HepG2 (cell line): ENCODE measurements at regions not wholly inside any gene's neighbourhood (a gene's known extent, or its start where the extent isn't known, plus 50 kb on each side); places are given as distances from the start of the nearest gene placed in this dataset.

Experiments used
- ATAC-seq: fragments of 200-7000 bp; cut with Tn5 transposase; 3 replicates; pipeline ENCODE4 v1.9.1; 2020; ENCODE audit warnings: mild to moderate bottlenecking, moderate library complexity
- BruUV-seq: library from RNA; stranded (reverse); fragments of 400-500 nt; replicated peaks from 2 replicates; lab custom pipeline; 2021; lab: Mats Ljungman, UMichigan
- CTCF ChIA-PET: fragments of 300-600 bp; formaldehyde crosslinking; extraction: SDS; loops from one replicate; lab custom pipeline; 2021; ENCODE audit warnings: low total read pairs, inconsistent platforms, low intra/inter-chr PET ratio; lab: Yijun Ruan, JAX
- POLR2A ChIA-PET: fragments of 350-600 bp; sonication (Branson Sonifier 250); formaldehyde crosslinking; loops from one replicate; lab custom pipeline; 2020; ENCODE audit warnings: antibody characterized with exemption, inconsistent platforms; lab: Yijun Ruan, JAX
- DNase-seq: peaks from one replicate; pipeline ENCODE4 v3.0.0-alpha.2; 2015; ENCODE audit warnings: low spot score
- FAIRE-seq: peaks from 3 replicates; lab custom pipeline; 2011; peaks lifted over from hg19 to GRCh38; lab: Jason Lieb, UNC
- H2AFZ ChIP-seq: one replicate; pipeline ENCODE4 v1.6.1; 2011; ENCODE audit warnings: low read length, inconsistent platforms
- H3K27ac ChIP-seq: fragments of 300-600 bp; 3 replicates; pipeline ENCODE4 v1.8.0; 2011; ENCODE audit warnings: mixed run types, mild to moderate bottlenecking, mixed read lengths, low read length, inconsistent platforms; ENCODE audit not compliant: insufficient read depth; ENCODE audit errors: extremely low read length
- H3K27me3 ChIP-seq, 2 experiments: fragments of 200-600 bp in 1 of 2; 2 replicates in 1 of 2; 3 replicates in 1 of 2; pipeline versions ENCODE4 v1.6.0 to v1.8.0; 2011; ENCODE audit warnings: low read length in 2 of 2, mild to moderate bottlenecking in 2 of 2, moderate library complexity in 2 of 2, inconsistent platforms in 1 of 2; ENCODE audit not compliant: insufficient read depth in 2 of 2, control insufficient read depth in 1 of 2
- H3K36me3 ChIP-seq, 2 experiments: fragments of 200-600 bp in 1 of 2; replicated peaks in 1 of 2; 2 replicates in 1 of 2; 3 replicates in 1 of 2; pipeline versions ENCODE4 v1.5.1 to v1.8.0; 2011; ENCODE audit warnings: low read length in 2 of 2, inconsistent platforms in 1 of 2; ENCODE audit not compliant: insufficient read depth in 2 of 2, control insufficient read depth in 1 of 2
- H3K4me1 ChIP-seq: 2 replicates; pipeline ENCODE4 v1.5.1; 2012; ENCODE audit warnings: low read length, inconsistent platforms; ENCODE audit not compliant: insufficient read depth
- H3K4me2 ChIP-seq: 2 replicates; pipeline ENCODE4 v1.6.0; 2011; ENCODE audit warnings: low read depth, low read length, inconsistent platforms
- H3K4me3 ChIP-seq, 3 experiments: fragments of 200-600 bp in 1 of 3; sonication (generic), shearing (Covaris generic) in 1 of 3; replicated peaks in 1 of 3; 2 replicates each; pipeline ENCODE4 v1.5.1; 2011 to 2016; ENCODE audit warnings: low read length in 3 of 3, inconsistent platforms in 2 of 3, low read depth in 2 of 3, mild to moderate bottlenecking in 2 of 3, control low read depth in 1 of 3, mixed read lengths in 1 of 3; ENCODE audit not compliant: insufficient read depth in 1 of 3
- H3K79me2 ChIP-seq: one replicate; pipeline ENCODE4 v1.6.1; 2011; ENCODE audit warnings: low read length, inconsistent platforms; ENCODE audit not compliant: insufficient read depth
- H3K9ac ChIP-seq: 2 replicates; pipeline ENCODE4 v1.6.0; 2011; ENCODE audit warnings: mild to moderate bottlenecking, low read depth, low read length, inconsistent platforms; ENCODE audit not compliant: insufficient read depth
- H3K9me3 ChIP-seq: 2 replicates; pipeline ENCODE4 v1.5.1; 2012; ENCODE audit warnings: mild to moderate bottlenecking, low read length
- H4K20me1 ChIP-seq: 2 replicates; pipeline ENCODE4 v1.6.0; 2011; ENCODE audit warnings: inconsistent platforms, mild to moderate bottlenecking, low read length, moderate library complexity; ENCODE audit not compliant: insufficient read depth
- ARID4A ChIP-seq: sonication (generic); formaldehyde crosslinking; IDR thresholded peaks from 2 replicates; pipeline ENCODE4 v1.5.0; 2020; ENCODE audit warnings: mild to moderate bottlenecking, missing genetic modification reagents, borderline replicate concordance
- DDIT3 ChIP-seq: sonication (generic); formaldehyde crosslinking; IDR thresholded peaks from 2 replicates; pipeline ENCODE4 v1.4.0; 2020; ENCODE audit warnings: mild to moderate bottlenecking, missing genetic modification reagents
- FOXC1 ChIP-seq: sonication (generic); formaldehyde crosslinking; IDR thresholded peaks from 2 replicates; pipeline ENCODE4 v1.8.0; 2022; ENCODE audit warnings: mild to moderate bottlenecking, missing genetic modification reagents, borderline replicate concordance
- HES4 ChIP-seq: sonication (generic); formaldehyde crosslinking; IDR thresholded peaks from 2 replicates; pipeline ENCODE4 v1.9.0; 2021; ENCODE audit warnings: mild to moderate bottlenecking, missing genetic modification reagents, borderline replicate concordance
- HNRNPL ChIP-seq: fragments of 200-400 bp; formaldehyde crosslinking; IDR thresholded peaks from 2 replicates; pipeline ENCODE4 v1.6.1; 2017; ENCODE audit warnings: mild to moderate bottlenecking, low read depth, low read length
- KDM2A ChIP-seq: sonication (generic); formaldehyde crosslinking; IDR thresholded peaks from 2 replicates; pipeline ENCODE4 v1.4.0; 2020; ENCODE audit warnings: low read depth, missing genetic modification reagents, borderline replicate concordance
- MYC ChIP-seq: sonication (generic); formaldehyde crosslinking; IDR thresholded peaks from 2 replicates; pipeline ENCODE4 v1.9.0; 2021; ENCODE audit warnings: missing genetic modification reagents, borderline replicate concordance
- NR2C2 ChIP-seq: sonication (generic); formaldehyde crosslinking; IDR thresholded peaks from 2 replicates; pipeline ENCODE4 v1.4.0; 2020; ENCODE audit warnings: missing genetic modification reagents, mild to moderate bottlenecking, moderate library complexity, borderline replicate concordance
- RBM22 ChIP-seq: fragments of 200-400 bp; formaldehyde crosslinking; optimal IDR thresholded peaks from 2 replicates; pipeline ENCODE3; 2017; ENCODE audit warnings: mild to moderate bottlenecking, low read length, moderate library complexity
- SIX4 ChIP-seq: sonication (generic); formaldehyde crosslinking; IDR thresholded peaks from 2 replicates; pipeline ENCODE4 v1.4.0; 2020; ENCODE audit warnings: missing genetic modification reagents
- SMARCC2 ChIP-seq: fragments of 450-650 bp; IDR thresholded peaks from 2 replicates; pipeline ENCODE4 v1.6.1; 2017; ENCODE audit warnings: antibody characterized with exemption, mild to moderate bottlenecking
- TCF7L2 ChIP-seq: IDR thresholded peaks from 2 replicates; pipeline ENCODE4 v1.6.1; 2011; ENCODE audit warnings: mild to moderate bottlenecking, low read depth, low read length, moderate library complexity
- ZIK1 ChIP-seq: sonication (generic); formaldehyde crosslinking; IDR thresholded peaks from 2 replicates; pipeline ENCODE4 v1.5.0; 2020; ENCODE audit warnings: mild to moderate bottlenecking, low read depth, missing genetic modification reagents, borderline replicate concordance
- ZNF12 ChIP-seq: sonication (generic); formaldehyde crosslinking; IDR thresholded peaks from 2 replicates; pipeline ENCODE4 v1.5.0; 2020; ENCODE audit warnings: missing genetic modification reagents
- ZNF382 ChIP-seq: sonication (generic); formaldehyde crosslinking; IDR thresholded peaks from 2 replicates; pipeline ENCODE4 v1.5.0; 2020; ENCODE audit warnings: missing genetic modification reagents, mild to moderate bottlenecking, borderline replicate concordance
- ZNF510 ChIP-seq: sonication (generic); formaldehyde crosslinking; IDR thresholded peaks from 2 replicates; pipeline ENCODE4 v1.4.0; 2020; ENCODE audit warnings: low read depth, mild to moderate bottlenecking, missing genetic modification reagents
- ZNF629 ChIP-seq: sonication (generic); formaldehyde crosslinking; conservative IDR thresholded peaks from 2 replicates; pipeline ENCODE4 v1.5.0; 2020; ENCODE audit warnings: missing genetic modification reagents
- ZNF766 ChIP-seq: sonication (generic); formaldehyde crosslinking; IDR thresholded peaks from 2 replicates; pipeline ENCODE4 v1.5.0; 2020; ENCODE audit warnings: missing genetic modification reagents, borderline replicate concordance
- ZNF775 ChIP-seq: sonication (generic); formaldehyde crosslinking; IDR thresholded peaks from 2 replicates; pipeline ENCODE4 v1.4.0; 2020; ENCODE audit warnings: missing genetic modification reagents, mild to moderate bottlenecking, moderate library complexity, borderline replicate concordance
- WGBS: methylation state at CpG from one replicate; pipeline ENCODE4 v1.1.6; 2017; ENCODE audit warnings: low lambda C conversion rate; 5-methylcytosine and 5-hydroxymethylcytosine counted together
- in situ Hi-C: cut with HindIII; loops from 2 replicates; pipeline ENCODE4 v1.10.0; 2017; ENCODE audit warnings: low pct_unique_long_range_greater_than_20kb; ENCODE audit not compliant: extremely low pct_ligation_motif_present
- intact Hi-C: fragments of 100-400 bp; cut with micrococcal nuclease; formaldehyde crosslinking; loops from one replicate; pipeline ENCODE4 v1.10.0; 2022; ENCODE audit not compliant: unreplicated experiment

GRCh38 chr10:14384116-14384730 is 53.5 kb upstream of the FRMD4A start:
- intact Hi-C loops = no loop called here
- Histone ChIP-seq H3K4me2 (no peak overlapping the region), H3K4me1 (no peaks in the 10 kb centered on the region), H3K9me3 (no peaks in the 10 kb centered on the region), H3K4me3 (no peak overlapping the region), H3K9ac (no peak overlapping the region), H3K27ac (no peak overlapping the region), H4K20me1 (no peaks in the 10 kb centered on the region), H2AFZ (no peak overlapping the region), H3K79me2 (no peaks in the 10 kb centered on the region), H3K36me3 (no peaks in the 10 kb centered on the region), H3K27me3 (peaks cover 0 to 13% of the 10 kb centered on the region in 2 experiments; a peak in 2 of 5 replicates)
- DNase-seq (no peak), FAIRE-seq (no peak), ATAC-seq (no peak)
- TF ChIP-seq ZIK1 (no peak), ZNF510 (CRISPR knock-in tag) (no peak), HES4 (CRISPR knock-in tag) (no peak), NR2C2 (CRISPR knock-in tag) (no peak), ARID4A (CRISPR knock-in tag) (no peak), MYC (CRISPR knock-in tag) (no peak), HNRNPL (no peak), SMARCC2 (no peak), ZNF766 (CRISPR knock-in tag) (no peak), ZNF629 (no peak), DDIT3 (CRISPR knock-in tag) (no peak), TCF7L2 (no peak), FOXC1 (CRISPR knock-in tag) (no peak), ZNF382 (CRISPR knock-in tag) (no peak), ZNF775 (CRISPR knock-in tag) (no peak), SIX4 (no peak), RBM22 (no peak), KDM2A (CRISPR knock-in tag) (no peak), ZNF12 (CRISPR knock-in tag) (no peak)
- POLR2A ChIA-PET = no interaction called here
- WGBS = 26% methylated on average over 3 of the region's 3 CpGs
- CTCF ChIA-PET = no interaction called here
- BruUV-seq = no TSS peak
- in situ Hi-C loops = no loop called here
